Hepatocyte (in vitro differentiated cells): ENCODE measurements at regions not wholly inside any gene's neighbourhood (a gene's known extent, or its start where the extent isn't known, plus 50 kb on each side); places are given as distances from the start of the nearest gene placed in this dataset.

ENCODE experiments used
- EZH2 ChIP-seq: fragments of 200-600 bp; sonication (generic); IDR thresholded peaks from 2 replicates; pipeline ENCODE4 v1.6.1; 2016; ENCODE audit warnings: antibody characterized with exemption, mild to moderate bottlenecking, borderline replicate concordance
- EZH2phosphoT487 ChIP-seq: fragments of 200-600 bp; sonication (generic); IDR thresholded peaks from one replicate; pipeline ENCODE4 v1.6.1; 2018; ENCODE audit warnings: antibody characterized with exemption, mild to moderate bottlenecking, low read depth, moderate library complexity; ENCODE audit not compliant: unreplicated experiment, severe bottlenecking
- TF ChIP-seq, protein P1 (sequence below): fragments of 200-600 bp; sonication (generic); IDR thresholded peaks from 2 replicates; pipeline ENCODE4 v1.5.1; 2016; ENCODE audit warnings: antibody characterized with exemption, mild to moderate bottlenecking; ENCODE audit not compliant: poor library complexity

DNA sequence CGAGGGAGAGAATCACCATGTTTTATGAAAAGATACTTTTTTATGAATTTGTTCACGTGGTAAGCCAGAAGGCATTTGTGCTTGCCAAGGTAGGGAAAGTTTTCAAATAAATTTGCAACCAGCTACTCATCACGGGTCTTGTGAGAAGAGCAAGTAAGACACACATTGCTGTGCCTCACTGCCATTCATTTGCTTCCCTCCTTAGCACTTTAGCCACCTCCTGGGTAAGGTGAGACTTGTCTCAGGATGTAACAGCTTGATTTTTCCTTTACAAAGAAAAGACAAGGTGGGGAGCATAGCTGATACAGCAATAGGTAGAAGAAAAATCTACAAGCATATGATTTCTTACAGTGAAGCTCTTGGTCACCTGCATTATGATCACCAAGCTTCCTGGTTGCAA lies 342.4 kb upstream of the GRM3 start:
- TF ChIP-seq, protein P1, sequence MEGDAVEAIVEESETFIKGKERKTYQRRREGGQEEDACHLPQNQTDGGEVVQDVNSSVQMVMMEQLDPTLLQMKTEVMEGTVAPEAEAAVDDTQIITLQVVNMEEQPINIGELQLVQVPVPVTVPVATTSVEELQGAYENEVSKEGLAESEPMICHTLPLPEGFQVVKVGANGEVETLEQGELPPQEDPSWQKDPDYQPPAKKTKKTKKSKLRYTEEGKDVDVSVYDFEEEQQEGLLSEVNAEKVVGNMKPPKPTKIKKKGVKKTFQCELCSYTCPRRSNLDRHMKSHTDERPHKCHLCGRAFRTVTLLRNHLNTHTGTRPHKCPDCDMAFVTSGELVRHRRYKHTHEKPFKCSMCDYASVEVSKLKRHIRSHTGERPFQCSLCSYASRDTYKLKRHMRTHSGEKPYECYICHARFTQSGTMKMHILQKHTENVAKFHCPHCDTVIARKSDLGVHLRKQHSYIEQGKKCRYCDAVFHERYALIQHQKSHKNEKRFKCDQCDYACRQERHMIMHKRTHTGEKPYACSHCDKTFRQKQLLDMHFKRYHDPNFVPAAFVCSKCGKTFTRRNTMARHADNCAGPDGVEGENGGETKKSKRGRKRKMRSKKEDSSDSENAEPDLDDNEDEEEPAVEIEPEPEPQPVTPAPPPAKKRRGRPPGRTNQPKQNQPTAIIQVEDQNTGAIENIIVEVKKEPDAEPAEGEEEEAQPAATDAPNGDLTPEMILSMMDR: no peak
- TF ChIP-seq EZH2 (no peak), EZH2phosphoT487 (no peak)
